ENCODE measurements at regions not wholly inside any gene's neighbourhood (a gene's known extent, or its start where the extent isn't known, plus 50 kb on each side); places are given as distances from the start of the nearest gene placed in this dataset.

DNA sequence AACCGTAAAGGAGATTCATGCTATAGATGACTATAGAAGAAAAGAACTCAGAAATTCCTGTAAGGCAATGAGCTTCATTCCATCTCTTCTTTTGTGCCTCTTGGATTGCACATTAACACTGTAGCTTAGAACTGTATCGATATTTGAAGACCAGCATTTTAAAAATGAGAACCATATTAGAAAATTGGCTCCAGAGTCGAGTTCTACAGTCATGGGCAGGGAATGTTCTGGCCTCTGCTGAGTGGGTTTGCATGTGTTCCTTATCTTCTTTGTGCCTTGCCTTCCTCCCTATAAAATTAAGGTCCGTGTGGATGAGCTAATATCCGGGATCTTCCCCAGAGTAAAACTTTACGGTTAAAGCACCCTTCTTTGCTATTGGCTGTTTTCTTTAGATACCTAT is 77.4 kb upstream of the PLCL2 start:
- TF ChIP-seq, protein P1, sequence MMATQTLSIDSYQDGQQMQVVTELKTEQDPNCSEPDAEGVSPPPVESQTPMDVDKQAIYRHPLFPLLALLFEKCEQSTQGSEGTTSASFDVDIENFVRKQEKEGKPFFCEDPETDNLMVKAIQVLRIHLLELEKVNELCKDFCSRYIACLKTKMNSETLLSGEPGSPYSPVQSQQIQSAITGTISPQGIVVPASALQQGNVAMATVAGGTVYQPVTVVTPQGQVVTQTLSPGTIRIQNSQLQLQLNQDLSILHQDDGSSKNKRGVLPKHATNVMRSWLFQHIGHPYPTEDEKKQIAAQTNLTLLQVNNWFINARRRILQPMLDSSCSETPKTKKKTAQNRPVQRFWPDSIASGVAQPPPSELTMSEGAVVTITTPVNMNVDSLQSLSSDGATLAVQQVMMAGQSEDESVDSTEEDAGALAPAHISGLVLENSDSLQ (IDR thresholded peaks at IDR 0.05), result no peak
- TF ChIP-seq FOXA1 (IDR thresholded peaks at IDR 0.05) (no peak), SUZ12 (IDR thresholded peaks at IDR 0.05) (no peak)

All from HEK293T (cell line).